WTC11 (cell line): ENCODE measurements at regions not wholly inside any gene's neighbourhood (a gene's known extent, or its start where the extent isn't known, plus 50 kb on each side); places are given as distances from the start of the nearest gene placed in this dataset.

ENCODE experiments used
- AFF4 ChIP-seq: sonication (generic); formaldehyde crosslinking; IDR thresholded peaks from 2 replicates; pipeline ENCODE4 v1.8.1; 2023; ENCODE audit warnings: mild to moderate bottlenecking, missing genetic modification reagents, borderline replicate concordance
- CTCF ChIP-seq: fragments of 200-600 bp; IDR thresholded peaks from 2 replicates; pipeline ENCODE4 v1.8.0; 2022; ENCODE audit warnings: antibody characterized with exemption
- E2F5 ChIP-seq: sonication (generic); formaldehyde crosslinking; IDR thresholded peaks from 2 replicates; pipeline ENCODE4 v1.8.1; 2022; ENCODE audit warnings: mild to moderate bottlenecking, moderate library complexity, missing genetic modification reagents
- FOXJ3 ChIP-seq: sonication (generic); formaldehyde crosslinking; IDR thresholded peaks from 2 replicates; pipeline ENCODE4 v1.9.0; 2021; ENCODE audit warnings: missing genetic modification reagents, mild to moderate bottlenecking, borderline replicate concordance
- KAT7 ChIP-seq: sonication (generic); formaldehyde crosslinking; IDR thresholded peaks from 2 replicates; pipeline ENCODE4 v1.8.1; 2023; ENCODE audit warnings: missing genetic modification reagents, mild to moderate bottlenecking, borderline replicate concordance
- TF ChIP-seq, protein P1 (sequence below): sonication (generic); formaldehyde crosslinking; IDR thresholded peaks from 2 replicates; pipeline ENCODE4 v1.8.1; 2022; ENCODE audit warnings: low read depth, mild to moderate bottlenecking, moderate library complexity, missing genetic modification reagents, borderline replicate concordance
- TF ChIP-seq, protein P2 (sequence below): fragments of 250-450 bp; sonication (Bioruptor Pico); IDR thresholded peaks from 2 replicates; pipeline ENCODE4 v2.1.2; 2022; ENCODE audit warnings: mild to moderate bottlenecking, moderate library complexity

DNA sequence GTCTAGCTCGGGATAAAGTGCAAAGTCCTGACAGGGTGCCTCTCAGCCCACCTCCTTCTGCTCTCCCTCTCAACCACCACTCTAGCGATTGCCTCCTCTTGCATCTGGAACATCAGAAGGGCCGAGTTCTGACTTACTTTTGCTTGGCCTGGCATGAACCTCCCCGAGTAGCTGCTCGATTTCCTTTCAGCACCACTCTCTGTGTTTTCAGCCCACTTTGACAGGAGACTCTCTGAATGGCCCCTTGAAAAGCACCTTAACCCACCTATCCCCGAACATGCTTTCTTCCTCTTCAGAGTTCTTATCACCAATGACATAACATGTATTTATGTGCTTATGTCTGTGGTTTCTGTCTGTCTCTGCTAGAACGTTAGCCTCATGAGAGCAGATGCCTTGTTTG lies 225.8 kb upstream of the RUNX1 start:
- no peak for TF ChIP-seq KAT7 (CRISPR knock-in tag)
- TF ChIP-seq CTCF: no peak
- TF ChIP-seq, protein P1, sequence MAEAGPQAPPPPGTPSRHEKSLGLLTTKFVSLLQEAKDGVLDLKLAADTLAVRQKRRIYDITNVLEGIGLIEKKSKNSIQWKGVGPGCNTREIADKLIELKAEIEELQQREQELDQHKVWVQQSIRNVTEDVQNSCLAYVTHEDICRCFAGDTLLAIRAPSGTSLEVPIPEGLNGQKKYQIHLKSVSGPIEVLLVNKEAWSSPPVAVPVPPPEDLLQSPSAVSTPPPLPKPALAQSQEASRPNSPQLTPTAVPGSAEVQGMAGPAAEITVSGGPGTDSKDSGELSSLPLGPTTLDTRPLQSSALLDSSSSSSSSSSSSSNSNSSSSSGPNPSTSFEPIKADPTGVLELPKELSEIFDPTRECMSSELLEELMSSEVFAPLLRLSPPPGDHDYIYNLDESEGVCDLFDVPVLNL (CRISPR knock-in tag): no peak
- TF ChIP-seq, protein P2, sequence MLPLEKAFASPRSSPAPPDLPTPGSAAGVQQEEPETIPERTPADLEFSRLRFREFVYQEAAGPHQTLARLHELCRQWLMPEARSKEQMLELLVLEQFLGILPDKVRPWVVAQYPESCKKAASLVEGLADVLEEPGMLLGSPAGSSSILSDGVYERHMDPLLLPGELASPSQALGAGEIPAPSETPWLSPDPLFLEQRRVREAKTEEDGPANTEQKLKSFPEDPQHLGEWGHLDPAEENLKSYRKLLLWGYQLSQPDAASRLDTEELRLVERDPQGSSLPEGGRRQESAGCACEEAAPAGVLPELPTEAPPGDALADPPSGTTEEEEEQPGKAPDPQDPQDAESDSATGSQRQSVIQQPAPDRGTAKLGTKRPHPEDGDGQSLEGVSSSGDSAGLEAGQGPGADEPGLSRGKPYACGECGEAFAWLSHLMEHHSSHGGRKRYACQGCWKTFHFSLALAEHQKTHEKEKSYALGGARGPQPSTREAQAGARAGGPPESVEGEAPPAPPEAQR: no peak
- no peak for TF ChIP-seq E2F5 (CRISPR knock-in tag)
- TF ChIP-seq FOXJ3 (CRISPR knock-in tag): no peak
- TF ChIP-seq AFF4 (CRISPR knock-in tag): no peak
